Endodermal cell (in vitro differentiated cells): ENCODE measurements at regions not wholly inside any gene's neighbourhood (a gene's known extent, or its start where the extent isn't known, plus 50 kb on each side); places are given as distances from the start of the nearest gene placed in this dataset.

Experiments used
- DNase-seq: peaks from one replicate; pipeline ENCODE4 v3.0.0-alpha.2; 2017
- H3K27ac ChIP-seq: 2 replicates; pipeline ENCODE4 v1.5.1; 2013; ENCODE audit warnings: mild to moderate bottlenecking, low read depth, low read length, moderate library complexity
- H3K27me3 ChIP-seq: 2 replicates; pipeline ENCODE4 v1.6.1; 2013; ENCODE audit warnings: mild to moderate bottlenecking, low read length, moderate library complexity; ENCODE audit not compliant: insufficient read depth, control insufficient read depth, poor library complexity, severe bottlenecking
- H3K36me3 ChIP-seq: 2 replicates; pipeline ENCODE4 v1.7.0; 2013; ENCODE audit warnings: mild to moderate bottlenecking, low read length, moderate library complexity; ENCODE audit not compliant: control insufficient read depth, insufficient read depth
- H3K4me1 ChIP-seq: one replicate; pipeline ENCODE4 v1.7.0; 2013; ENCODE audit warnings: low read length; ENCODE audit not compliant: control insufficient read depth, insufficient read depth
- H3K4me3 ChIP-seq: 2 replicates; pipeline ENCODE4 v1.5.1; 2013; ENCODE audit warnings: mild to moderate bottlenecking, low read length, moderate library complexity
- H3K9ac ChIP-seq: 2 replicates; pipeline ENCODE4 v1.6.1; 2013; ENCODE audit warnings: mild to moderate bottlenecking, low read length, moderate library complexity; ENCODE audit not compliant: poor library complexity, severe bottlenecking; ENCODE audit errors: extremely low read depth
- H3K9me3 ChIP-seq: 2 replicates; pipeline ENCODE4 v1.6.1; 2013; ENCODE audit warnings: mild to moderate bottlenecking, low read length, moderate library complexity; ENCODE audit not compliant: control insufficient read depth
- H3K27ac Mint-ChIP-seq: 2 replicates; pipeline ENCODE4 v1.8.0; 2020; ENCODE audit warnings: mixed read lengths
- H3K27me3 Mint-ChIP-seq: 2 replicates; pipeline ENCODE4 v1.8.0; 2021; ENCODE audit warnings: mild to moderate bottlenecking, mixed read lengths; ENCODE audit not compliant: insufficient read depth
- H3K36me3 Mint-ChIP-seq: 2 replicates; pipeline ENCODE4 v1.8.0; 2020; ENCODE audit warnings: low read depth, mixed read lengths
- H3K4me1 Mint-ChIP-seq: 2 replicates; pipeline ENCODE4 v1.8.0; 2020; ENCODE audit warnings: mixed read lengths
- H3K4me3 Mint-ChIP-seq: 2 replicates; pipeline ENCODE4 v1.8.0; 2020; ENCODE audit warnings: mild to moderate bottlenecking, moderate library complexity, mixed read lengths
- H3K9me3 Mint-ChIP-seq: 2 replicates; pipeline ENCODE4 v1.8.0; 2020; ENCODE audit warnings: mild to moderate bottlenecking, mixed read lengths
- CTCF ChIP-seq: fragments of 200-600 bp; sonication (generic); conservative IDR thresholded peaks from 2 replicates; pipeline ENCODE4 v1.5.0; 2021; ENCODE audit warnings: antibody characterized with exemption, mild to moderate bottlenecking
- WGBS, 2 experiments: methylation state at CpG; one replicate each; pipeline versions ENCODE4 v1.1.5 to v1.1.7; 2013; ENCODE audit warnings: missing lambda C conversion rate in 2 of 2, mixed read lengths in 1 of 2; ENCODE audit not compliant: insufficient coverage in 1 of 2, insufficient read length in 1 of 2; 5-methylcytosine and 5-hydroxymethylcytosine counted together

GRCh38 chr4:90061881-90062280 is 65.3 kb upstream of the CCSER1 start:
- H3K4me3 ChIP-seq: no peak overlapping the region
- Mint-ChIP-seq H3K4me3 (no peak overlapping the region), H3K36me3 (no peaks in the 10 kb centered on the region), H3K27ac (no peak overlapping the region), H3K27me3 (no peaks in the 10 kb centered on the region), H3K9me3 (no peaks in the 10 kb centered on the region), H3K4me1 (peaks cover 8% of the 10 kb centered on the region)
- no peak for DNase-seq
- no peak for TF ChIP-seq CTCF
- WGBS, 2 experiments: 71 to 86% methylated on average over 1 of the region's 1 CpG
- no peak overlapping the region for H3K27ac ChIP-seq
- no peak overlapping the region for H3K9ac ChIP-seq
- no peaks in the 10 kb centered on the region for H3K9me3 ChIP-seq
- H3K4me1 ChIP-seq: peaks cover 12% of the 10 kb centered on the region
- no peaks in the 10 kb centered on the region for H3K36me3 ChIP-seq
- H3K27me3 ChIP-seq: peaks cover 6% of the 10 kb centered on the region

GRCh38 chr4:90064196-90064595 is 63.0 kb upstream of the CCSER1 start:
- Histone ChIP-seq H3K36me3 (no peaks in the 10 kb centered on the region), H3K4me1 (peaks cover 12% of the 10 kb centered on the region), H3K9me3 (no peaks in the 10 kb centered on the region), H3K27ac (no peak overlapping the region), H3K9ac (no peak overlapping the region), H3K4me3 (no peak overlapping the region), H3K27me3 (peaks cover 6% of the 10 kb centered on the region)
- no peak overlapping the region for H3K4me3 Mint-ChIP-seq
- DNase-seq: no peak
- H3K36me3 Mint-ChIP-seq: no peaks in the 10 kb centered on the region
- peaks cover 8% of the 10 kb centered on the region for H3K4me1 Mint-ChIP-seq
- peaks cover 7% of the 10 kb centered on the region for H3K27me3 Mint-ChIP-seq
- TF ChIP-seq CTCF: no peak
- H3K27ac Mint-ChIP-seq: no peak overlapping the region
- WGBS, 2 experiments: 80 to 83% methylated on average over 1 to 4 of the region's 4 CpGs
- H3K9me3 Mint-ChIP-seq: no peaks in the 10 kb centered on the region

GRCh38 chr4:90069151-90069550 is 58.0 kb upstream of the CCSER1 start:
- H3K4me1 ChIP-seq: peaks cover 11% of the 10 kb centered on the region
- 100% methylated on average over 1 of the region's 1 CpG; no CpG with 5 or more reads in 1 of the 2 experiments for WGBS, 2 experiments
- peaks cover 7% of the 10 kb centered on the region for H3K4me1 Mint-ChIP-seq

More at GRCh38 chr4:90069151-90069550, 58.0 kb upstream of the CCSER1 start:
- Histone ChIP-seq H3K9me3 (no peaks in the 10 kb centered on the region), H3K27ac (no peak overlapping the region), H3K9ac (no peak overlapping the region), H3K27me3 (peaks cover 17% of the 10 kb centered on the region), H3K4me3 (no peak overlapping the region), H3K36me3 (no peaks in the 10 kb centered on the region)
- DNase-seq: no peak
- Mint-ChIP-seq H3K9me3 (no peaks in the 10 kb centered on the region), H3K27ac (no peak overlapping the region), H3K27me3 (peaks cover 28% of the 10 kb centered on the region), H3K36me3 (no peaks in the 10 kb centered on the region), H3K4me3 (no peak overlapping the region)
- TF ChIP-seq CTCF: no peak
